Stomach (tissue), 8 donors: ENCODE measurements at regions not wholly inside any gene's neighbourhood (a gene's known extent, or its start where the extent isn't known, plus 50 kb on each side); places are given as distances from the start of the nearest gene placed in this dataset.

Source experiments
- DNase-seq, 2 donors: peaks; one replicate each; pipeline versions ENCODE4 v3.0.0 to v3.0.0-alpha.2; 2013 to 2019
- H3K27ac ChIP-seq, 5 donors: fragments of 200-600 bp in 4 of 5; sonication (generic) in 4 of 5; one replicate each; pipeline ENCODE4 v1.5.1; 2013 to 2019; ENCODE audit warnings: mild to moderate bottlenecking in 1 of 5, moderate library complexity in 1 of 5
- H3K27me3 ChIP-seq, 3 donors: fragments of 200-600 bp; sonication (generic); one replicate each; pipeline ENCODE4 v1.5.1; 2017 to 2019; ENCODE audit warnings: mixed run types in 1 of 3
- H3K36me3 ChIP-seq, 4 donors: fragments of 200-600 bp; sonication (generic); 1 replicate in 3 of 4; 2 replicates in 1 of 4; pipeline ENCODE4 v1.5.1; 2016 to 2019
- H3K4me1 ChIP-seq, 4 donors: fragments of 200-600 bp; sonication (generic); one replicate each; pipeline ENCODE4 v1.5.1; 2016 to 2019
- H3K4me3 ChIP-seq, 4 donors: fragments of 200-600 bp; sonication (generic) in 3 of 4; one replicate each; pipeline ENCODE4 v1.5.1; 2016 to 2019; ENCODE audit warnings: mild to moderate bottlenecking in 1 of 4
- H3K9me3 ChIP-seq, 4 donors: fragments of 200-600 bp; sonication (generic); one replicate each; pipeline ENCODE4 v1.5.1; 2016 to 2019
- EP300 ChIP-seq: sonication (generic); formaldehyde crosslinking; IDR thresholded peaks from one replicate; pipeline ENCODE4 v1.6.1; 2017; ENCODE audit warnings: antibody characterized with exemption
- POLR2A ChIP-seq, 4 donors: fragments of 450-650 bp; IDR thresholded peaks; one replicate each; pipeline ENCODE4 v1.6.1; 2016; ENCODE audit warnings: antibody characterized with exemption in 4 of 4, control low read depth in 2 of 4, mild to moderate bottlenecking in 1 of 4, moderate library complexity in 1 of 4
- POLR2AphosphoS5 ChIP-seq, 3 donors: sonication (generic); formaldehyde crosslinking; IDR thresholded peaks; one replicate each; pipeline ENCODE4 v1.6.1; 2016; ENCODE audit warnings: antibody characterized with exemption in 3 of 3
- WGBS, 5 donors: extraction: QIAGEN DNeasy Blood & Tissue Kit in 3 of 5; methylation state at CpG; one replicate each; pipeline versions ENCODE4 v1.1.5 to v1.1.7; 2013 to 2018; 5-methylcytosine and 5-hydroxymethylcytosine counted together
- intact Hi-C: fragments of 100-400 bp; cut with DNase I; formaldehyde crosslinking; loops from one replicate; pipeline ENCODE4 v1.15.1; 2023; ENCODE audit warnings: low total_unique reads
- TF ChIP-seq, protein P1 (sequence below), 7 experiments: fragments of 450-650 bp in 4 of 7; fragments of 200-600 bp in 3 of 7; sonication (generic) in 3 of 7; IDR thresholded peaks; one replicate each; pipeline ENCODE4 v1.5.1; 2016 to 2019; ENCODE audit warnings: antibody characterized with exemption in 7 of 7, control low read depth in 2 of 7, mild to moderate bottlenecking in 1 of 7
- donor health status: healthy with polysubstance abuse.
- donor health status: Bipolar disorder and iron deficiency.
- donor health status: healthy.

DNA sequence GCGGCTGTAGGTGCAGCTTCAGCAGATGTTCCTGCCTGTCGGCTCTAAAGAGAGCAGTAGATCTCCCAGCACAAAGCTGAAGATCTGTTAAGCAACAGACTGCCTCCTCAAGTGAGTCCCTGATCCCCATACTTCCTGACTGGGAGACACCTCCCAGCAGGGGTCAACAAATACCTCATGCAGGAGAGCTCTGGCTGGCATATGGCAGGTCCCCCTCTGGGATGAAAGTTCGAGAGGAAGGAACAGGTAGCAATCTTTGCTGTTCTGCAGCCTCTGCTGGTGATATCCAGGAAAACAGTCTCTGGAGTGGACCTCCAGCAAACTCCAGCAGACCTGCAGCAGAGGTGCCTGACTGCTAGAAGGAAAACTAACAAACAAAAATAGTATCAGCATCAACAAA lies 337.1 kb upstream of the USP15 start:
- no peaks in the 10 kb centered on the region for H3K36me3 ChIP-seq
- no peak overlapping the region for H3K4me3 ChIP-seq
- no peaks in the 10 kb centered on the region for H3K9me3 ChIP-seq
- no peaks in the 10 kb centered on the region for H3K4me1 ChIP-seq
- 64 to 89% (median 71%) methylated on average over 2 to 3 of the region's 3 CpGs for WGBS, 5 donors
- no peak for TF ChIP-seq POLR2A (IDR thresholded peaks at IDR 0.05)
- TF ChIP-seq POLR2AphosphoS5 (IDR thresholded peaks at IDR 0.05): no peak
- TF ChIP-seq, protein P1, sequence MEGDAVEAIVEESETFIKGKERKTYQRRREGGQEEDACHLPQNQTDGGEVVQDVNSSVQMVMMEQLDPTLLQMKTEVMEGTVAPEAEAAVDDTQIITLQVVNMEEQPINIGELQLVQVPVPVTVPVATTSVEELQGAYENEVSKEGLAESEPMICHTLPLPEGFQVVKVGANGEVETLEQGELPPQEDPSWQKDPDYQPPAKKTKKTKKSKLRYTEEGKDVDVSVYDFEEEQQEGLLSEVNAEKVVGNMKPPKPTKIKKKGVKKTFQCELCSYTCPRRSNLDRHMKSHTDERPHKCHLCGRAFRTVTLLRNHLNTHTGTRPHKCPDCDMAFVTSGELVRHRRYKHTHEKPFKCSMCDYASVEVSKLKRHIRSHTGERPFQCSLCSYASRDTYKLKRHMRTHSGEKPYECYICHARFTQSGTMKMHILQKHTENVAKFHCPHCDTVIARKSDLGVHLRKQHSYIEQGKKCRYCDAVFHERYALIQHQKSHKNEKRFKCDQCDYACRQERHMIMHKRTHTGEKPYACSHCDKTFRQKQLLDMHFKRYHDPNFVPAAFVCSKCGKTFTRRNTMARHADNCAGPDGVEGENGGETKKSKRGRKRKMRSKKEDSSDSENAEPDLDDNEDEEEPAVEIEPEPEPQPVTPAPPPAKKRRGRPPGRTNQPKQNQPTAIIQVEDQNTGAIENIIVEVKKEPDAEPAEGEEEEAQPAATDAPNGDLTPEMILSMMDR (IDR thresholded peaks at IDR 0.05): no peak
- TF ChIP-seq EP300: no peak
- intact Hi-C loops: no loop called here
- no peak for DNase-seq
- H3K27ac ChIP-seq: no peak overlapping the region
- H3K27me3 ChIP-seq: no peaks in the 10 kb centered on the region

DNA sequence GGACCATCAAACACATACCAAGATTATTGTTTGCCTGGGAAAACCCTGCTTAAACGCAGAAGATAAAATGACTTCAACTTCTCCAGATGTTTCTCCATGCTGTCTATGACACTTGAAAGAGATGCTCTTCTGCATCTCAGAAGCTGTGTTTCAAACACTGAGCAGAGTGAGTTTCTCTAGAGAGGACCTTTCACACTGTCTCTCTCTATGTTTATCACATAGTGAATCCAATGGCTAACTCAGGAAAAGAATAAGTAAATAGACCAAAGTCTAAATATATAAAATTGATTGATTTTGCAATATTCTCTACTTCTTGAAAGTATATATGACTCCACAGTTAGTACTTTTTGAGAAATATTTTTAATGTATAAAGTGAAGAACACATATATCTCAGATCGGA lies 325.6 kb upstream of the USP15 start:
- no peak overlapping the region for H3K27ac ChIP-seq
- H3K9me3 ChIP-seq: peaks cover 0 to 3% (median 0%) of the 10 kb centered on the region in 4 donors
- no peaks in the 10 kb centered on the region for H3K27me3 ChIP-seq
- no peak for TF ChIP-seq POLR2A (IDR thresholded peaks at IDR 0.05)
- no peak for TF ChIP-seq EP300
- TF ChIP-seq, protein P1 (IDR thresholded peaks at IDR 0.05): no peak
- TF ChIP-seq POLR2AphosphoS5 (IDR thresholded peaks at IDR 0.05): no peak
- no peak for DNase-seq
- no peak overlapping the region for H3K4me3 ChIP-seq
- H3K4me1 ChIP-seq: no peaks in the 10 kb centered on the region
- no peaks in the 10 kb centered on the region for H3K36me3 ChIP-seq
- 65 to 71% (median 66%) methylated on average over 2 of the region's 2 CpGs for WGBS, 5 donors
- intact Hi-C loops: no loop called here

DNA sequence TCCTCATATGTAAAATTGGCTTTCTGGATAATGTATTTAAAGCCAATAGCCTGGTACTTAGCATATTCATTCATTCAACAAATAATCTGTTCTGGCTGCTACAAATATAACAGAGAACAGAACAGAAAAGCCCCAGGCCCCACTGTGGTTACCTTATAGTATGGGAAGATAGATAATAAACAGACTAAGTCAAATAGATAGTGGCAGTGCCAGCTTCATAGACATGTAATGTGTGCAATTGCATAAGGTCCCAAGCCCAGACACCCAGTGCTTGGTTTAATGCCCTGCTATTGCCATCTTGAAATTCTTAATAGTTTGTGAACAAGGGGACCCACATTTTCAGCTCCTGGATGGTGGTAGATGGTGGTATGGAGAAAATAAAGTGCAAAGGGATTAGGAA lies 320.2 kb upstream of the USP15 start:
- Histone ChIP-seq H3K36me3 (no peaks in the 10 kb centered on the region), H3K4me1 (no peaks in the 10 kb centered on the region), H3K4me3 (no peak overlapping the region), H3K27me3 (no peaks in the 10 kb centered on the region), H3K27ac (no peak overlapping the region), H3K9me3 (peaks cover 0 to 3% (median 0%) of the 10 kb centered on the region in 4 donors)
- intact Hi-C loops: no loop called here
- TF ChIP-seq, protein P1 (IDR thresholded peaks at IDR 0.05): no peak
- TF ChIP-seq EP300: no peak
- no peak for TF ChIP-seq POLR2A (IDR thresholded peaks at IDR 0.05)
- no peak for TF ChIP-seq POLR2AphosphoS5 (IDR thresholded peaks at IDR 0.05)
- DNase-seq: no peak

DNA sequence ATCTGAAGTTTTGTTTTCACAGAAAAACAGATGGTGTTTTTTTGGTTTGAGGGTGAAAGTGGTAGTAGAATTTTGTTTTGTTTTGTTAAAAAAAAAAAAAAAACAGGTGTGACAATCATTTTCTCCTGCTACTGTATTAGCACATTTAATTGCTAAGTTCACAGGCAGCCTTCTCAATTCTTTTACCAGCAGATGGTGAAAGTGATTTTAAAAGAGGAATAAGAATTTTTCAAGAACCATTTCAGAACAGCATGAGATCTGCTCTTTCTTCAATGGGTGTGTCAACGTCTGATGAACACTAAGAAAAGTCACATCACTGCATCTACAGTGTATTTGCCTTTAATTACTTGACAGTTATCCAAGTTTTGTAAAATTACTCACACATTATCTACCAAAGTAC lies 303.7 kb upstream of the USP15 start:
- TF ChIP-seq EP300: no peak
- TF ChIP-seq, protein P1 (IDR thresholded peaks at IDR 0.05): no peak
- no peak for TF ChIP-seq POLR2AphosphoS5 (IDR thresholded peaks at IDR 0.05)
- no peak for TF ChIP-seq POLR2A (IDR thresholded peaks at IDR 0.05)
- Histone ChIP-seq H3K4me1 (no peaks in the 10 kb centered on the region), H3K36me3 (no peaks in the 10 kb centered on the region), H3K9me3 (no peaks in the 10 kb centered on the region), H3K27ac (no peak overlapping the region), H3K27me3 (no peaks in the 10 kb centered on the region), H3K4me3 (no peak overlapping the region)
- DNase-seq: no peak
- intact Hi-C loops: no loop called here
- WGBS, 5 donors: 38 to 60% (median 53%) methylated on average over 1 of the region's 1 CpG

DNA sequence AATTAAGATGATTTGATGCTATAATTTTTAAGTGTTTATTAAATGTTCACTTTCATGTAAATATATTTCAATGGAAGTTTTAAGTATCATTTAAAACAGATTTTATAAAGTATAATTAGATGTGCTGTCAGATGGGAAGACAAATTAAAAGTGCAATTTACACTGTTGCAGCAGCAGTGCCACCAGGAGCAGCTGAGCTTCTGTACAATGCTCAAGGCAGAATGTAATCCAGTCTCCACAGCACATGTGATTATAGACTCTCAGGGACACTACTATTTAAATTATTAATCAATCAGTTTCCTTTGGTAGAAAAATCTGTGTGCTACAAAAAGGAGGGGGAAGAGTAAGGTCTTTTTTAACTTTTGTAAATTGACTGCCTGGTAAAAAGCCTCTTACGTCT lies 285.7 kb upstream of the USP15 start:
- DNase-seq: no peak
- Histone ChIP-seq H3K4me3 (no peak overlapping the region), H3K27me3 (no peaks in the 10 kb centered on the region), H3K9me3 (no peaks in the 10 kb centered on the region), H3K27ac (no peak overlapping the region), H3K36me3 (no peaks in the 10 kb centered on the region), H3K4me1 (no peaks in the 10 kb centered on the region)
- WGBS, 5 donors: 87 to 100% (median 96%) methylated on average over 1 of the region's 1 CpG
- intact Hi-C loops: no loop called here
- TF ChIP-seq, protein P1 (IDR thresholded peaks at IDR 0.05): no peak
- TF ChIP-seq POLR2A (IDR thresholded peaks at IDR 0.05): no peak
- no peak for TF ChIP-seq EP300
- TF ChIP-seq POLR2AphosphoS5 (IDR thresholded peaks at IDR 0.05): no peak
